Skeletal muscle satellite cell (primary cell): ENCODE measurements at regions not wholly inside any gene's neighbourhood (a gene's known extent, or its start where the extent isn't known, plus 50 kb on each side); places are given as distances from the start of the nearest gene placed in this dataset.
"Not testable (repeated sequence)": the region's sequence is repeated elsewhere in the genome, so short reads cannot be mapped to it uniquely, and the experiment has no call there.

Source experiments
- H3K27me3 ChIP-seq: 2 replicates; pipeline ENCODE4 v1.7.0; 2013; ENCODE audit warnings: low read length; ENCODE audit not compliant: control insufficient read depth, insufficient read depth
- H3K36me3 ChIP-seq: 2 replicates; pipeline ENCODE4 v1.7.0; 2013; ENCODE audit warnings: mild to moderate bottlenecking, control low read depth, low read length; ENCODE audit not compliant: insufficient read depth
- H3K4me1 ChIP-seq: 2 replicates; pipeline ENCODE4 v1.7.0; 2013; ENCODE audit warnings: low read length; ENCODE audit not compliant: control insufficient read depth, insufficient read depth
- H3K4me2 ChIP-seq: 2 replicates; pipeline ENCODE4 v1.7.0; 2013; ENCODE audit warnings: mild to moderate bottlenecking, low read length
- H3K4me3 ChIP-seq: 2 replicates; pipeline ENCODE4 v1.7.0; 2013; ENCODE audit warnings: low read length
- H3K9ac ChIP-seq: 2 replicates; pipeline ENCODE4 v1.7.0; 2013; ENCODE audit warnings: mild to moderate bottlenecking, low read depth, low read length, moderate library complexity
- H3K9me3 ChIP-seq: replicated peaks from 2 replicates; pipeline ENCODE4 v1.7.0; 2013; ENCODE audit warnings: mild to moderate bottlenecking, control low read depth, low read length

DNA sequence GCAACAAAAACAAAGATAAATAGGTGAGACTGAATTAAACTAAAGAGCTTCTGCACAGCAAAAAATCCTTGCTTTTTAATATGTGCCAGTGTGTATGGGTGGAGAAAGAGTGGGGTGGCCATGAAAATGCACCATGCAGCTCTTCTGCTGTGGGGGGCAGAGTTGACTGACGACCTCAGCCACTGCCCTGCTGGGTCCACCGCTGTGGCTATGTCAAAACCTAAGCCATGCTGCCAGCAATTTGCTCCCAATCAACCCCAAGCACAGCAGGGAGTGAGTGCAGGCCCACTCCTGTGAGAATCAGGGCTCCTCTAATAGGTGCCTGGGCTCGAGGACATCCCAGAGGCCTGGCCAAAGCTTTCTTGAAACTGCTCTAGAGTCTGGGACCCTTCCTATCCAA lies 235.6 kb upstream of the RBBP8 start:
- Histone ChIP-seq H3K27me3 (peaks cover 2% of the 10 kb centered on the region), H3K4me2 (no peak overlapping the region), H3K36me3 (no peaks in the 10 kb centered on the region), H3K4me1 (peaks cover 15% of the 10 kb centered on the region), H3K9ac (no peak overlapping the region), H3K4me3 (no peak overlapping the region), H3K9me3 (no peaks in the 10 kb centered on the region)

GRCh38 chr18:22698711-22699110 lies 234.4 kb upstream of the RBBP8 start:
- Histone ChIP-seq H3K36me3 (no peaks in the 10 kb centered on the region), H3K9ac (no peak overlapping the region), H3K27me3 (peaks cover 7% of the 10 kb centered on the region), H3K9me3 (no peaks in the 10 kb centered on the region), H3K4me1 (peaks cover 8% of the 10 kb centered on the region), H3K4me2 (no peak overlapping the region), H3K4me3 (no peak overlapping the region)

DNA sequence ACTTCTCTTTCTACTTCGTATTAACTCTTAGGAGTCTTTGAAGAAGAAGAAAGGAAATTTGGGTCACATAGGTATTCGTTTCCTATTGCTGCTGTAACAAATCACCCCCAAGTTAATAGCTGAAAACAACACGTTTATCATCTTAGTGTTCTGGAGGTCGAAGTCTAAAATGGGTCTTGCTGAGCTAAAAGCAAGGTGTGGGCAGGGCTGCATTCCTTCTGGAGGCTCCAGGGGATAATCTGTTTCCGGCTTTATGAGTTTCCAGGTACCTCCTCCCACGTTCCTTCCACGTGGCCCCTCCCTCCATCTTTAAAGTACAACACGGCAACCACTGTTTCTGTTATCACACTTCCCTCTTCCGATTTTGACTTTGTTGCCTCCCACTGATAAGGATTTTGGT lies 233.5 kb upstream of the RBBP8 start:
- Histone ChIP-seq H3K4me1 (peaks cover 8% of the 10 kb centered on the region), H3K4me3 (no peak overlapping the region), H3K9ac (no peak overlapping the region), H3K9me3 (no peaks in the 10 kb centered on the region), H3K4me2 (no peak overlapping the region), H3K27me3 (peaks cover 8% of the 10 kb centered on the region), H3K36me3 (no peaks in the 10 kb centered on the region)

DNA sequence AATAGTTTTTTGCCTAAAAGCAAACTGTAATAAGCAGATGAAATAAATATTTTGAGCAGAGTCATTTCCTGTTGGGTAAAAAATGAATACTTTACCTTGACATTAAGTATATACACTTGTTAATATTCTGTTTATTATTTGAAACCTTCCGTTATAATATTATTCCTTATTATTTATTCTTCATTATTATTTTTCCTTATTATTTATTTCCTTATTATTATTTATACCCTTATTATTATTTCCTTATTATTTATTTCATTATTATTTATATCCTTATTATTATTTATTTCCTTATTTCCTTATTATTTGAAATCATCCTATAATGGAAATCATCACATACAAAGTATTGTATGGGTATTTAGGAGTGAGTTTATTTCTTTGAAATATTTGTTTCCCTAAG lies 232.2 kb upstream of the RBBP8 start:
- H3K36me3 ChIP-seq, result no peaks in the 10 kb centered on the region
- peaks cover 8% of the 10 kb centered on the region for H3K27me3 ChIP-seq
- peaks cover 5% of the 10 kb centered on the region for H3K4me1 ChIP-seq
- H3K9ac ChIP-seq, result no peak overlapping the region
- H3K4me2 ChIP-seq, result no peak overlapping the region
- no peaks in the 10 kb centered on the region for H3K9me3 ChIP-seq
- H3K4me3 ChIP-seq, result no peak overlapping the region

DNA sequence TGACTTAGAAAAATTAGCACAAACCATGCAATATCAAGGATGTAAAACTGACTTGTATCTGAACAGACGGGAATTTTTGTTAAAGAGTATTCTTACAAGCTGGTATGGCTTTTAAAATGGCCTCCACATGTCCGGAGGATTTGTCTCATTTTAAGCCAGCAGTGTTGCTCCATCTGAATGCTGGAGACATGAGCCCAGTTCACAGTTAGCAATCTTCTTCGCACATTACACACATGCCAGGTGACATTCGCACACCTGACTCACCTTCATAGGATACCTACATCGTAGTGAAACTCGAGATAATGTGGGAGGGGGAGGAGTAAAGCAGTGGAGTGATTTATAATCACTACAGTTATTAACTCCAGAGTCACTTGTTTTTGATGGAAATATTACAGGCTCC lies 231.8 kb upstream of the RBBP8 start:
- peaks cover 5% of the 10 kb centered on the region for H3K4me1 ChIP-seq
- H3K4me2 ChIP-seq, result no peak overlapping the region
- no peaks in the 10 kb centered on the region for H3K9me3 ChIP-seq
- H3K4me3 ChIP-seq, result no peak overlapping the region
- H3K27me3 ChIP-seq, result peaks cover 8% of the 10 kb centered on the region
- no peaks in the 10 kb centered on the region for H3K36me3 ChIP-seq
- no peak overlapping the region for H3K9ac ChIP-seq

GRCh38 chr18:22701795-22702194 lies 231.3 kb upstream of the RBBP8 start:
- H3K4me2 ChIP-seq, result no peak overlapping the region
- peaks cover 5% of the 10 kb centered on the region for H3K4me1 ChIP-seq
- H3K4me3 ChIP-seq, result no peak overlapping the region
- H3K9ac ChIP-seq, result no peak overlapping the region
- H3K9me3 ChIP-seq, result no peaks in the 10 kb centered on the region
- H3K27me3 ChIP-seq, result peaks cover 8% of the 10 kb centered on the region
- no peaks in the 10 kb centered on the region for H3K36me3 ChIP-seq

DNA sequence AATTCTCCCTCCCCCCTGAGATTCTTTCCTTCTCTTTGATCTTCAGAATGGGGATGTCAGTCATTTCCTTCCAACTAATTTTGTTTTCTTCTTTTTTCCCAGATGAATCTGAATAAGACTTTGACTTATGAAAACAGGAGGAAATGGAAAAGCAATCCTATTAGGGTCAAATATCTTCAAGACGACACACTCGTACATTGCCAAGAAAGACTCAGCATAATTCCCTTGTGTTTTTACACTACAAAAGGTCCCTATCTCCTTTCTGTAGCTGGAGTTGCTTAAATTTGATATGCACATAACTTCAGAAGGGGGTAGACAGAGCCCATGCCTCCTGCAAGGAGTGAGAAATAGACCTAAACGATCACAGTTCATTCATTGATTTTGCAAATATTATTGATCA lies 230.3 kb upstream of the RBBP8 start:
- Histone ChIP-seq H3K4me2 (no peak overlapping the region), H3K4me1 (peaks cover 5% of the 10 kb centered on the region), H3K9me3 (no peaks in the 10 kb centered on the region), H3K27me3 (peaks cover 8% of the 10 kb centered on the region), H3K9ac (no peak overlapping the region), H3K4me3 (no peak overlapping the region), H3K36me3 (no peaks in the 10 kb centered on the region)

DNA sequence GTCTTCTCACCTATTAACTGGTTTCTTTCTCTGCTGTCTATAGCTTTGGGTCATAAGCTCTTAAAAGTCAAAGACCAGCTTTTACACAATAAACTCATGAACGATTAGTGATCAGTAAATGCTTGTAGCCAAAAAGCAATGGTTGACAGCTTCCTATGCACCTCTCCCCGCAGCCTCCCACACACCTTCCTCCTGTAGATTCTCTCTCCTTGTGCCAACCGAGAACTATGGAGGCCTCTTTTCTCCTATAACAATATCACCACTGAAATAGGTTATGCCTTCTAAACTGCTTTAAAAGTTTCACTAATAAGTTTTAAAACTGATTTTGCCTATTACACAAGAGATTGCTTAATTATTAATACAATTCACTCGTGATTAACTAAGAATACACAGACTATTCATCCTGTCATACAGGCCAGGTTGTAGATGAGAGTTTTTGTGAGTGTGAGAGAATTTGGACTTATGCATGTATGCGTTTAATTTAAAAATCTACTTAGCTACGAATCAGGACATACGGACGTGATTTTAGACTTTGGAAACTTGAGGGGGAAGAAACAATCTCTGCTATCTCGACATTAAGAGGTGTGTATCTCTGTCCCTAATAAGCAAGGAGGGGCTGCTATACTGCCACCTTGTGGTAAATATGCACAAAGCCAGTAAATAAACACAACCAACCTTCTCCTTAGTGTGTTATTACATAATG lies 229.1 kb upstream of the RBBP8 start:
- H3K4me1 ChIP-seq, result peaks cover 5% of the 10 kb centered on the region
- no peaks in the 10 kb centered on the region for H3K9me3 ChIP-seq
- no peak overlapping the region for H3K9ac ChIP-seq
- H3K4me2 ChIP-seq, result no peak overlapping the region
- H3K36me3 ChIP-seq, result no peaks in the 10 kb centered on the region
- no peak overlapping the region for H3K4me3 ChIP-seq
- peaks cover 8% of the 10 kb centered on the region for H3K27me3 ChIP-seq

GRCh38 chr18:22704586-22704918 lies 228.6 kb upstream of the RBBP8 start:
- Histone ChIP-seq H3K4me1 (peaks cover 5% of the 10 kb centered on the region), H3K4me3 (no peak overlapping the region), H3K9ac (no peak overlapping the region), H3K9me3 (no peaks in the 10 kb centered on the region), H3K36me3 (no peaks in the 10 kb centered on the region), H3K27me3 (peaks cover 8% of the 10 kb centered on the region), H3K4me2 (no peak overlapping the region)

DNA sequence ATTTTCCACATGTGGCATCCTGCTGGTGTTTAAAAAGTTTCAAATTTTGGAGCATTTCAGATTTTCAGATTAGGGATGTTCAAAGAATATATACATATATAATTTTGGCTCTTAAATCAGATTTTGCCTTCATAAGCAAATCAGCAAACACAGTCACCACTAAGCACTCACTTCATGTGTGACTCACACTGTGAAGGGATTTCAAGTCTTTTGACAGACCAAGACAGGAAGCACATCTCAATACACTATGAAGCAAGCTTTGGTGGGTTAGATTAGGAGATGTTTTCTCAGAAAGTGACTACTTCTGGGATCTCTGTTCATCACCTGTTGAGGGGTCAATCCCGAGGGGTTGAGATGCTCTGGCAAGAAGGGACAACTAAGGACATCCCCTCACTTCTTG lies 227.8 kb upstream of the RBBP8 start:
- H3K4me3 ChIP-seq, result no peak overlapping the region

GRCh38 chr18:22706025-22706424 lies 227.1 kb upstream of the RBBP8 start:
- H3K9ac ChIP-seq, H3K4me1 ChIP-seq, H3K4me2 ChIP-seq, H3K36me3 ChIP-seq, H3K4me3 ChIP-seq, H3K9me3 ChIP-seq, H3K27me3 ChIP-seq: not testable (repeated sequence)

More for the DNA sequence above, 227.8 kb upstream of the RBBP8 start:
- Histone ChIP-seq H3K9ac (no peak overlapping the region), H3K36me3 (no peaks in the 10 kb centered on the region), H3K9me3 (no peaks in the 10 kb centered on the region), H3K4me1 (peaks cover 5% of the 10 kb centered on the region), H3K27me3 (peaks cover 8% of the 10 kb centered on the region), H3K4me2 (no peak overlapping the region)

GRCh38 chr18:22709288-22710060 lies 223.7 kb upstream of the RBBP8 start:
- Histone ChIP-seq H3K4me2 (no peak overlapping the region), H3K36me3 (no peaks in the 10 kb centered on the region), H3K4me3 (no peak overlapping the region), H3K27me3 (no peaks in the 10 kb centered on the region), H3K4me1 (peaks cover 8% of the 10 kb centered on the region), H3K9me3 (no peaks in the 10 kb centered on the region), H3K9ac (no peak overlapping the region)
